ENCODE measurements at regions not wholly inside any gene's neighbourhood (a gene's known extent, or its start where the extent isn't known, plus 50 kb on each side); places are given as distances from the start of the nearest gene placed in this dataset.

DNA sequence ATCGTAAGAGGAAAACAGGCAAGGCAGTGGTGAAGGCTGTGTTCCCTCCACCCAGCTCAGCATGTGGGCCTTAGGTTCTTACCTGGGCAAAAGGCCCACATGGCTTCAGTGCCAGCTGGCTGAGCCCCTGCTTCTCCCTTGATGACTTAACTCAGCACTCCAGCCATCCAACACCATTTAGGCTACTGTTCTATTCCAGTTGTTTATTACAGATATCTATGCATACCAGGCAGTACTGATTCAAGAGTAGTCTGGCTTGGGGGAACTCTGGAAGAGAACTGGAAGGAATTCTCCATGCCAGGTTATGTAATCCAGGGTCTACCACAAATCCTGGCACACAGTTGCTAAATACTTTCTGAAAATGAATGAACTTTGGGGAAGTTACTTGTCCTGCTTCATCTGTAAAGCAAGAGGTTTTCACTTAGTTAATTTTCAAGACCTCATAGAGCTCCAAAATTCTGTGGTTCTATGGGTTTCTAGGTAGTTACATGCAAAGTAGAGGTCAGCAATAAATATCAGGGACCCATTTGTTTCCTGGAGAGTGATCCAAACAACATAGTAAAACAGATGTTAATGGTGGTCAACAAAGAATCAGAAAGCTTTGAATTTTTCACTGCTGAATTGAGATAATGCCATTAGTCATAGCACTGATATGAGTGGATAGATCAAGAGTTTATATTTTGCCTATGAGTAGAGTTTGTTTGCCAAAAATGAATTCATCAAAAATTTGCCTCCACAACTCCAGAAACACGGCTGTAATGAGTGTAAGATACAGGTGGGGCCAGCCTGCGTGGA, 88.2 kb upstream of the OSMR start:
- Histone ChIP-seq H3K9me2 (ENCODE audit: low read depth, low read length) (no peaks in the 10 kb centered on the region), H3K27me3 (ENCODE audit: insufficient read depth, low read length) (no peaks in the 10 kb centered on the region), H3F3A (ENCODE audit: insufficient read depth, low read length) (no peaks in the 10 kb centered on the region), H3K4me3 (ENCODE audit: low read depth, low read length, poor library complexity, severe bottlenecking) (no peak overlapping the region), H3K9ac (ENCODE audit: low read length) (no peak overlapping the region), H3K9me3 (ENCODE audit: low read length) (no peaks in the 10 kb centered on the region), H3K79me2 (ENCODE audit: insufficient read depth, low read length) (no peaks in the 10 kb centered on the region), H2AFZ (ENCODE audit: low read length) (no peak overlapping the region), H3K27ac (ENCODE audit: low read depth, low read length, poor library complexity, severe bottlenecking) (no peak overlapping the region), H3K4me1 (ENCODE audit: insufficient read depth, low read length, severe bottlenecking) (no peaks in the 10 kb centered on the region), H3K4me2 (ENCODE audit: low read length) (no peak overlapping the region), H3K36me3 (ENCODE audit: insufficient read depth, low read length) (no peaks in the 10 kb centered on the region), H4K20me1 (ENCODE audit: insufficient read depth, low read length) (no peaks in the 10 kb centered on the region)
- no peak for TF ChIP-seq EZH2 (IDR thresholded peaks at IDR 0.05; ENCODE audit: borderline replicate concordance, low read length)
- TF ChIP-seq, protein P1, sequence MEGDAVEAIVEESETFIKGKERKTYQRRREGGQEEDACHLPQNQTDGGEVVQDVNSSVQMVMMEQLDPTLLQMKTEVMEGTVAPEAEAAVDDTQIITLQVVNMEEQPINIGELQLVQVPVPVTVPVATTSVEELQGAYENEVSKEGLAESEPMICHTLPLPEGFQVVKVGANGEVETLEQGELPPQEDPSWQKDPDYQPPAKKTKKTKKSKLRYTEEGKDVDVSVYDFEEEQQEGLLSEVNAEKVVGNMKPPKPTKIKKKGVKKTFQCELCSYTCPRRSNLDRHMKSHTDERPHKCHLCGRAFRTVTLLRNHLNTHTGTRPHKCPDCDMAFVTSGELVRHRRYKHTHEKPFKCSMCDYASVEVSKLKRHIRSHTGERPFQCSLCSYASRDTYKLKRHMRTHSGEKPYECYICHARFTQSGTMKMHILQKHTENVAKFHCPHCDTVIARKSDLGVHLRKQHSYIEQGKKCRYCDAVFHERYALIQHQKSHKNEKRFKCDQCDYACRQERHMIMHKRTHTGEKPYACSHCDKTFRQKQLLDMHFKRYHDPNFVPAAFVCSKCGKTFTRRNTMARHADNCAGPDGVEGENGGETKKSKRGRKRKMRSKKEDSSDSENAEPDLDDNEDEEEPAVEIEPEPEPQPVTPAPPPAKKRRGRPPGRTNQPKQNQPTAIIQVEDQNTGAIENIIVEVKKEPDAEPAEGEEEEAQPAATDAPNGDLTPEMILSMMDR (IDR thresholded peaks at IDR 0.05; ENCODE audit: low read length), result no peak

DNA sequence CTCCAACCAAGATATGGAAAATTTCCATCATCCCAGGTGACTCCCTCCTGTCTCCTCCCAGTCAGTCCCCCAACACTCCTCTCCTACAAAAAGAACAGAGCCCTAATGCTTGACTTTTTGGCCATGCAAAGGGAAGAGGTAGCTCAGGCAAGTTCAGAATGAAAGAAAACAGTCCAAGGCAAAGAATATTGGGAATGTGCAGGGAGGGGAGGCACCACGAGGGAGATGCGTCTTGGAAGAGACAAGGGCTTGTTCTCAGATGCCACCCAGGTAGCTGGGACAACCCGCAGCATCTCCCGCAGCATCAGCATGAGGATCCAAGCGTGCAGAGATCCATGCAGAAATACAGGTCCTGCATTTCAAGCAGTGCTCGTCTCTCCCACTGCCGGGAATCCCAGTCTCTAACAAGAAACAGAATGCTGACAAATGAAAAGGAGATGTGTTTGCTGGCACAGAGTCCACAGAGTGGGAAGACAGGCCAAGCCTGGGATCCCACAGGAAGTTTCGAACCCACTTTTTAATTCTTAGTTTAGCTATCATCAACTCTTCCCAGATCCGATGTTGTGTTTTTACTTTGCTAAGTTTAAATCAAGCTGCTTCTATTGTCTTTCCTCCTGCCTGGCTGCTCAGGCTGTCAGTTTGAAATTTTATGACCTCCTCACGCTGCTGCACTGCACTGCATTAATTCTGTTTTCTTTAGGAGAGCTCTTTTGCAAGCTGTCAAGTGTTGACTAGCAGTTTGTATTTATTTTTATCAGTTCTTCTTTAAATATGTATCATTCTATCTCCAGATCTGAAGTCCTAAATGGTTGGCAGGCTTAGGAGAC, 86.8 kb upstream of the OSMR start:
- H3K4me2 ChIP-seq (ENCODE audit: low read length), result no peak overlapping the region
- H3F3A ChIP-seq (ENCODE audit: insufficient read depth, low read length), result no peaks in the 10 kb centered on the region
- no peaks in the 10 kb centered on the region for H3K36me3 ChIP-seq (ENCODE audit: insufficient read depth, low read length)
- no peak overlapping the region for H3K4me3 ChIP-seq (ENCODE audit: low read depth, low read length, poor library complexity, severe bottlenecking)
- no peaks in the 10 kb centered on the region for H3K9me2 ChIP-seq (ENCODE audit: low read depth, low read length)
- no peaks in the 10 kb centered on the region for H3K27me3 ChIP-seq (ENCODE audit: insufficient read depth, low read length)
- no peak overlapping the region for H3K27ac ChIP-seq (ENCODE audit: low read depth, low read length, poor library complexity, severe bottlenecking)
- H3K9ac ChIP-seq (ENCODE audit: low read length), result no peak overlapping the region
- no peak for TF ChIP-seq EZH2 (IDR thresholded peaks at IDR 0.05; ENCODE audit: borderline replicate concordance, low read length)
- TF ChIP-seq, protein P1 (IDR thresholded peaks at IDR 0.05; ENCODE audit: low read length), result no peak
- no peaks in the 10 kb centered on the region for H3K79me2 ChIP-seq (ENCODE audit: insufficient read depth, low read length)
- no peaks in the 10 kb centered on the region for H4K20me1 ChIP-seq (ENCODE audit: insufficient read depth, low read length)
- H3K9me3 ChIP-seq (ENCODE audit: low read length), result no peaks in the 10 kb centered on the region
- no peaks in the 10 kb centered on the region for H3K4me1 ChIP-seq (ENCODE audit: insufficient read depth, low read length, severe bottlenecking)
- no peak overlapping the region for H2AFZ ChIP-seq (ENCODE audit: low read length)

DNA sequence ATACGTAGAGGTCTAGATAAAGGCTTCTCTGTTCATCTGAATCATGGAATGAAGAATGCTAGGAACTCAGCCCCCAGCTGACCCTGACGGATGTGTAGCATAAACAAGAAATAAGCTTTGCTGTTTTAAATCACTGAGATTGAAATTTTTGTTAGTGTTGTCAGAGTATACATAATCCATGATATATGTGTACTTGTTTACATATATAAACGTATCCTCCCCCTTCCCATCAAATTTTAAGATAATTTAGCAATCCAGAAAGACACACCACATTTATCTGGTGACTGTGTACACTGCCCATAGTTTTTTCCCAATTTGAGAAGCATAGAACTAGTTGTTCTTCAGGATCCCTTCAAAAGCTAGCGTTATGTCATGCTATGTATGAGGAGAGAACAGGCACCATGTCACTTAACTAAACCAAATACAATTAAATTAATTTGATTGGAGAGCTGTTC, 80.8 kb upstream of the OSMR start:
- Histone ChIP-seq H3K36me3 (ENCODE audit: insufficient read depth, low read length) (no peaks in the 10 kb centered on the region), H3K79me2 (ENCODE audit: insufficient read depth, low read length) (no peaks in the 10 kb centered on the region), H3K9me2 (ENCODE audit: low read depth, low read length) (no peaks in the 10 kb centered on the region), H4K20me1 (ENCODE audit: insufficient read depth, low read length) (no peaks in the 10 kb centered on the region), H3K4me1 (ENCODE audit: insufficient read depth, low read length, severe bottlenecking) (no peaks in the 10 kb centered on the region), H3K9me3 (ENCODE audit: low read length) (no peaks in the 10 kb centered on the region), H3F3A (ENCODE audit: insufficient read depth, low read length) (no peaks in the 10 kb centered on the region), H3K4me3 (ENCODE audit: low read depth, low read length, poor library complexity, severe bottlenecking) (no peak overlapping the region), H3K4me2 (ENCODE audit: low read length) (no peak overlapping the region), H2AFZ (ENCODE audit: low read length) (no peak overlapping the region), H3K27ac (ENCODE audit: low read depth, low read length, poor library complexity, severe bottlenecking) (no peak overlapping the region), H3K9ac (ENCODE audit: low read length) (no peak overlapping the region), H3K27me3 (ENCODE audit: insufficient read depth, low read length) (no peaks in the 10 kb centered on the region)
- TF ChIP-seq, protein P1 (IDR thresholded peaks at IDR 0.05; ENCODE audit: low read length), result no peak
- TF ChIP-seq EZH2 (IDR thresholded peaks at IDR 0.05; ENCODE audit: borderline replicate concordance, low read length), result no peak

All from OCI-LY1 (cell line).